PFSK-1 (cell line): ENCODE measurements at regions not wholly inside any gene's neighbourhood (a gene's known extent, or its start where the extent isn't known, plus 50 kb on each side); places are given as distances from the start of the nearest gene placed in this dataset.

Experiments used
- FOXP2 ChIP-seq: optimal IDR thresholded peaks from 2 replicates; pipeline ENCODE3; 2011; ENCODE audit warnings: borderline replicate concordance, control low read depth, inconsistent platforms; ENCODE audit not compliant: insufficient read depth; ENCODE audit errors: extremely low read length, extremely low read depth
- POLR2AphosphoS5 ChIP-seq: IDR thresholded peaks from 2 replicates; pipeline ENCODE4 v1.6.1; 2012; ENCODE audit warnings: low read depth, mild to moderate bottlenecking, control low read depth, low read length, moderate library complexity
- SIN3A ChIP-seq: IDR thresholded peaks from 2 replicates; pipeline ENCODE4 v1.6.1; 2012; ENCODE audit warnings: mild to moderate bottlenecking, low read length, moderate library complexity, borderline replicate concordance; ENCODE audit not compliant: insufficient read depth
- TAF1 ChIP-seq: IDR thresholded peaks from 2 replicates; pipeline ENCODE4 v1.6.1; 2012; ENCODE audit warnings: low read length, control low read depth, borderline replicate concordance; ENCODE audit not compliant: insufficient read depth
- TF ChIP-seq, protein P1 (sequence below), 2 experiments: IDR thresholded peaks; 2 replicates each; pipeline versions ENCODE4 v1.6.1 to v1.8.0; 2011 to 2012; ENCODE audit warnings: low read depth in 2 of 2, low read length in 2 of 2, control low read depth in 1 of 2, inconsistent platforms in 1 of 2, mild to moderate bottlenecking in 1 of 2, moderate library complexity in 1 of 2; ENCODE audit not compliant: insufficient read depth in 1 of 2

DNA sequence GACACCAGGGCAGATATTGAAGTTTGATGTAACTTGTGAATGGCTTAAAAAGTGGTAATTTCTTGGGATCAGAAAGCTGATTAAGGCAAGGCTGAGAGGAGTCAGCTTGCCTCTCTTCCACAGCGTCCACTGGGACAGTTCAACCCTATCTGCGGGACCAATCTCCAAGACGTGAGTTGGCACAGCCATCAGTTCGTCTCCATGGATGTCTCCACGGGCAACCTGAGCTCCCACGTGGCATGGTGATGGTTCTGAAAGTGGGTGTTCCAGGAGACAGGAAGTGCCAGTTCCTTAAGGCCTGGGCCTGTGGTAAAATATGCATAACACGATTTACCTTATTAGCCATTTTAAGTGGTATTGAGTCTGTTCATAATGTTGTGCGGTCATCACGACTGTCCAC is 67.9 kb upstream of the BHLHE23 start:
- TF ChIP-seq, protein P1, sequence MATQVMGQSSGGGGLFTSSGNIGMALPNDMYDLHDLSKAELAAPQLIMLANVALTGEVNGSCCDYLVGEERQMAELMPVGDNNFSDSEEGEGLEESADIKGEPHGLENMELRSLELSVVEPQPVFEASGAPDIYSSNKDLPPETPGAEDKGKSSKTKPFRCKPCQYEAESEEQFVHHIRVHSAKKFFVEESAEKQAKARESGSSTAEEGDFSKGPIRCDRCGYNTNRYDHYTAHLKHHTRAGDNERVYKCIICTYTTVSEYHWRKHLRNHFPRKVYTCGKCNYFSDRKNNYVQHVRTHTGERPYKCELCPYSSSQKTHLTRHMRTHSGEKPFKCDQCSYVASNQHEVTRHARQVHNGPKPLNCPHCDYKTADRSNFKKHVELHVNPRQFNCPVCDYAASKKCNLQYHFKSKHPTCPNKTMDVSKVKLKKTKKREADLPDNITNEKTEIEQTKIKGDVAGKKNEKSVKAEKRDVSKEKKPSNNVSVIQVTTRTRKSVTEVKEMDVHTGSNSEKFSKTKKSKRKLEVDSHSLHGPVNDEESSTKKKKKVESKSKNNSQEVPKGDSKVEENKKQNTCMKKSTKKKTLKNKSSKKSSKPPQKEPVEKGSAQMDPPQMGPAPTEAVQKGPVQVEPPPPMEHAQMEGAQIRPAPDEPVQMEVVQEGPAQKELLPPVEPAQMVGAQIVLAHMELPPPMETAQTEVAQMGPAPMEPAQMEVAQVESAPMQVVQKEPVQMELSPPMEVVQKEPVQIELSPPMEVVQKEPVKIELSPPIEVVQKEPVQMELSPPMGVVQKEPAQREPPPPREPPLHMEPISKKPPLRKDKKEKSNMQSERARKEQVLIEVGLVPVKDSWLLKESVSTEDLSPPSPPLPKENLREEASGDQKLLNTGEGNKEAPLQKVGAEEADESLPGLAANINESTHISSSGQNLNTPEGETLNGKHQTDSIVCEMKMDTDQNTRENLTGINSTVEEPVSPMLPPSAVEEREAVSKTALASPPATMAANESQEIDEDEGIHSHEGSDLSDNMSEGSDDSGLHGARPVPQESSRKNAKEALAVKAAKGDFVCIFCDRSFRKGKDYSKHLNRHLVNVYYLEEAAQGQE (IDR thresholded peaks at IDR 0.05; ENCODE audit: insufficient read depth in 1 of 2, low read depth in 2 of 2, low read length in 2 of 2): no peak
- no peak for TF ChIP-seq SIN3A

DNA sequence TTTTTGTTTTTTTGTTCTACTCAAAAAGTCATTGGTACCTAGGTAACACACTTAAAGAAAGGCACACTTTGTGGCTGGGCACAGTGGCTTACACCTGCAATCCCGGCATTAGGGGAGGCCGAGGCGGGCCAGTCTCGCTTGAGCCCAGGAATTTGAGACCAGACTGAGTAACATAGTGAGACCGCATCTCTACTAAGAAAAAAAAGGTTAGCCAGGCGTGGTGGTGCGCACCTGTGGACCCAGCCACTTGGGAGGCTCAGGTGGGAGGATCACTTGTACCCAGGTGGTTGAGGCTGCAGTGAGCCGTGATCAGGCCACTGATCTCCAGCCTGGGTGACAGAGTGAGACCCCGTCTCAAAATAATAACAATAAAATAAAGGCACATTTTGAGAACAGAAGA is 67.4 kb upstream of the BHLHE23 start:
- TF ChIP-seq SIN3A: no peak
- TF ChIP-seq FOXP2: no peak
- TF ChIP-seq TAF1: no peak
- TF ChIP-seq, protein P1 (IDR thresholded peaks at IDR 0.05; ENCODE audit: insufficient read depth in 1 of 2, low read depth in 2 of 2, low read length in 2 of 2): no peak
- TF ChIP-seq POLR2AphosphoS5: no peak

DNA sequence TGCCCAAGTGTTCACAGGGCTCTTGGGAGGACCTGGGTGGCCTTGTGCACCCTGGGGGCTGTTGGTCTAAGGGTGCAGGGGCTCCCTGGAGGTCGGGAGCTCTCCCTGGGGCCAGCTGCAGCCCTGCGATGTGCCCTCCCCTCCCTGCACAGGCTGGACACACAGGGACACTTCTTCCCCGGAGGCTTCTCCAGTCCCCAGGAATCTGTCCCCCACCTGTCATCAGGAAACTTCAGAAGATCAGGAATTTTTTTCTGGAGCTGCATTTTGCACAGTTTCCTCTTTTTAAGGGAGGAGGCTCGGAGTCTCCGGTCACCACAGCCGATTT is 66.9 kb upstream of the BHLHE23 start:
- TF ChIP-seq FOXP2 (no peak), SIN3A (no peak), TAF1 (no peak), POLR2AphosphoS5 (no peak)
- TF ChIP-seq, protein P1 (IDR thresholded peaks at IDR 0.05; ENCODE audit: insufficient read depth in 1 of 2, low read depth in 2 of 2, low read length in 2 of 2): no peak

DNA sequence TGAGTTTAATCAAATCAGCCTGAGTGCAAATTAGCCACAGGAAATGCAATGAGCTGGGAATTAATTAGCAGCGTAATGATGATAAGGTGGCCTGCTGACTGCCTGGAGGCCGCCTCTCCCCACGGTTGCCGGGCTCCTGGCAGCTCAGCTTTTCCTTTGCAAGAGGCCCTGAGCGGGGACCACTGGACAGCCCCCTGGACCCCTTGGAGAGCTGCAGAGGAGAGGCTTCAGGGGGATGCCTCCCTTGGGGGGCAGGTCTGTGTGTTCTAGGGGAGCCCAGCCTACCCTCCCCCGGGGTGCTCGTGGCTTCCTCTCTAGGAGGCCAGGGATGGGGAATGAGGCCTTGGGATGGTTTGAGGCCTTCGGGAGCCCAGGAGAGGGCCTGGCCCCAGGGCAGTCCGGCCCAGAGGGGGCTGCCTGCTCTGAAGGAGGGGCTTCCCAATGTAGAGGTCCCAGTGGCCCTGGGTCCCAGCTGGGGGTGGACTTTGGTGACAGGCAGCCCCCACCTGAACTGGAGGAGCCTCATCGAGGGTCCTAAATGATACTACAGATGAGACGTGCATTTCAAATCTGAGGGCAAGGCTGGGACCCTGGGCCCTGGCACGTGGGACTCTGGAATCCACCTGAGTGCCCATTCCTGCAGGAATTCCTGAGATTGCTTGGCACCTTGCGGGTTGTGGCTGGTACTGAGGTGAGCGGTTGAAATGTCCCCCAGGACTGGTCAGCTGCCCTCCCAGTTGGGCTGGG is 66.4 kb upstream of the BHLHE23 start:
- TF ChIP-seq, protein P1 (IDR thresholded peaks at IDR 0.05; ENCODE audit: insufficient read depth in 1 of 2, low read depth in 2 of 2, low read length in 2 of 2): no peak
- TF ChIP-seq SIN3A (no peak), POLR2AphosphoS5 (no peak), TAF1 (no peak), FOXP2 (no peak)

DNA sequence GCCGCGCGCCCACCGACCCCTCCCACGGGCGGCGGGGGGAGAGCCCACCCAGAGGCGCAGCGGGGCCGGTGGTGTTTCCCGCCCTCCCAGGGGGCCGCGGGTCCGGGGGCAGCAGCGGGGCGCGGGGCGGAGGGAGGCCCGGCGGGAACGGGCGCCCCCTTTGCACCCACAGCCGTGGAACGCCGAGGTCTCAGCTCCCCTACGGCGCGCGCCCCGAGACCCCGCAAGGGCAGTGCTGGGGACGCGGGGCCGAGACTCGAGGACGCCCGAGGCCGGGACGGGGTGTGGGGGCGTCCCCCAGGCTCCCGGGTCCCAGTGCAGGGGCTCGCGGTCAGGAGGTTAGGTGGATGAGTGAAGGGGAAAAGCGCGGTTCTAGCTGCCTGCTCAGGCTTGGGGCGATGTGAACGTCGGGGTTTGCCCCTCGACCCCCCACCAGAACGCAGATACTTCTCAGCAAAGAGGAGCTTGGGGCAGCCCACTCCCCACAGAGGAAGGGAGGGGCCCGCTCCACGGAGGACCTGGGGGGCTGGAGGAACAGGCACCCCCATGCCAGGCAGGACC is 65.5 kb upstream of the BHLHE23 start:
- TF ChIP-seq TAF1: no peak
- TF ChIP-seq, protein P1 (IDR thresholded peaks at IDR 0.05; ENCODE audit: insufficient read depth in 1 of 2, low read depth in 2 of 2, low read length in 2 of 2): no peak
- no peak for TF ChIP-seq POLR2AphosphoS5
- no peak for TF ChIP-seq FOXP2
- TF ChIP-seq SIN3A: no peak
